GM06990 (cell line): ENCODE measurements at regions not wholly inside any gene's neighbourhood (a gene's known extent, or its start where the extent isn't known, plus 50 kb on each side); places are given as distances from the start of the nearest gene placed in this dataset.
"Not testable (repeated sequence)": the region's sequence is repeated elsewhere in the genome, so short reads cannot be mapped to it uniquely, and the experiment has no call there.

Experiments used
- DNase-seq: peaks from one replicate; pipeline ENCODE4 v3.0.0-alpha.2; 2011; ENCODE audit not compliant: insufficient read length; ENCODE audit errors: extremely low read depth
- H3K27me3 ChIP-seq: replicated peaks from 2 replicates; pipeline ENCODE4 v1.6.0; 2011; ENCODE audit warnings: low read length; ENCODE audit not compliant: control insufficient read depth, insufficient read depth
- H3K36me3 ChIP-seq: 2 replicates; pipeline ENCODE4 v1.5.1; 2011; ENCODE audit warnings: low read length; ENCODE audit not compliant: control insufficient read depth, insufficient read depth
- H3K4me3 ChIP-seq: replicated peaks from 2 replicates; pipeline ENCODE4 v1.5.1; 2011; ENCODE audit warnings: low read depth, mild to moderate bottlenecking, control low read depth, low read length
- TF ChIP-seq, protein P1 (sequence below): IDR thresholded peaks from 2 replicates; pipeline ENCODE4 v1.5.1; 2011; ENCODE audit warnings: low read length, control low read depth, mild to moderate bottlenecking, inconsistent platforms; ENCODE audit not compliant: insufficient read depth, poor library complexity, severe bottlenecking

DNA sequence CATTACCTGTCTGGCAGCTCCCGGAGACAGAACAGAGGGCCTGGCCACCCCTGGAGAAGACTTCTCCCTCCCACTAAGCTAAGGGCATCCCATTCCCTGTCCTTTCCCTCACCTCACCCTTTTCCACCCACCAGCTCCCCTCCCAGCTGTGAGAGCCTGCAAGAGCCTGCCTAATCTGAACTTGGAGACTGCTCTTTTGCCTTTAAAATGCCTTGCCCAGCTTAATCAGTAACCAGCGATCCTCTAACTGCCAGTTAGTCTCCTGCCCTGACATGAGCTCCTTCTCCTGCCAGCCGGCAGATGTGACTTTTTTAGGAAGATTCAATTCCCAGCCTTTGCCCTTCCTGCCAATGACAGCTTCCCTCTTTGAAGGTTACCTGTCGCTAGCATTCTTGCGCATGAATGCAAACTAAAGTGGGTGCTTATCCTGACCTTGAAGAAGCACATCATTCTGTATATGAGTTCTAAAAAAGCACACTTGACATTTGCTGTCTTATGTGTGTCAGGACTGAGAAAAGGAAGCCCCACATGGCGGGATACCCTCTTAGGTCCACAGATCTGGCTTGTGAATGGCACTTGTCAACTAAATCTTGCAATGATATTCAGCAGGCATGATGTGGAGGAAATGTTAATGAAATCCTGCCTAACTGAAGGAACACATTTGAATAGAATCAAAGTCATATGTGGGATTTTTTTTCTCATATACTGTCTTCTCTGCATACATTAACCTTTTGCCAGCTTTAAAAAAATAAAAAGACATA lies 411.2 kb upstream of the SLC30A5 start:
- H3K4me3 ChIP-seq: no peak overlapping the region

DNA sequence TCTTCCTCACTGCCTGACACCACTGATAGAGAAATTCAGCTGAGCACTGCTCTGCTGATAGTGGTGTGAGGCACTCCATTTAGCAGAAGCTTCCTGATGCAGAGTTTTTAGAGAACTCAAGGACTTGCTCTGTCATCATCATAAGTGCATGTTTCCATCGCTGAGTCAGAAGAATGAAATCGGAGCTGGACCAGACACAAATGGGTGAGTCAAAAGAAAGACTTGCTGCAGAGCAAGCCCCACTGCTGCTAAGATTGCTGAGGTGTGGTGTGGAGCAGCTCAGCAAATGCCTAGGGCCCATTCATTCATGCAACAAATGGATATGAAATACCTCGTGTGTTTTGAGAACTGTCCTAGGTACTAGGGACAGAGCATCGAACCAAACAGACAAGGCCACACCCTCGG lies 410.2 kb upstream of the SLC30A5 start:
- no peaks in the 10 kb centered on the region for H3K27me3 ChIP-seq
- no peak for DNase-seq

More for the DNA sequence above, 411.2 kb upstream of the SLC30A5 start:
- TF ChIP-seq, protein P1, sequence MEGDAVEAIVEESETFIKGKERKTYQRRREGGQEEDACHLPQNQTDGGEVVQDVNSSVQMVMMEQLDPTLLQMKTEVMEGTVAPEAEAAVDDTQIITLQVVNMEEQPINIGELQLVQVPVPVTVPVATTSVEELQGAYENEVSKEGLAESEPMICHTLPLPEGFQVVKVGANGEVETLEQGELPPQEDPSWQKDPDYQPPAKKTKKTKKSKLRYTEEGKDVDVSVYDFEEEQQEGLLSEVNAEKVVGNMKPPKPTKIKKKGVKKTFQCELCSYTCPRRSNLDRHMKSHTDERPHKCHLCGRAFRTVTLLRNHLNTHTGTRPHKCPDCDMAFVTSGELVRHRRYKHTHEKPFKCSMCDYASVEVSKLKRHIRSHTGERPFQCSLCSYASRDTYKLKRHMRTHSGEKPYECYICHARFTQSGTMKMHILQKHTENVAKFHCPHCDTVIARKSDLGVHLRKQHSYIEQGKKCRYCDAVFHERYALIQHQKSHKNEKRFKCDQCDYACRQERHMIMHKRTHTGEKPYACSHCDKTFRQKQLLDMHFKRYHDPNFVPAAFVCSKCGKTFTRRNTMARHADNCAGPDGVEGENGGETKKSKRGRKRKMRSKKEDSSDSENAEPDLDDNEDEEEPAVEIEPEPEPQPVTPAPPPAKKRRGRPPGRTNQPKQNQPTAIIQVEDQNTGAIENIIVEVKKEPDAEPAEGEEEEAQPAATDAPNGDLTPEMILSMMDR: no peak
- Histone ChIP-seq H3K36me3 (no peaks in the 10 kb centered on the region), H3K27me3 (no peaks in the 10 kb centered on the region)
- no peak for DNase-seq

DNA sequence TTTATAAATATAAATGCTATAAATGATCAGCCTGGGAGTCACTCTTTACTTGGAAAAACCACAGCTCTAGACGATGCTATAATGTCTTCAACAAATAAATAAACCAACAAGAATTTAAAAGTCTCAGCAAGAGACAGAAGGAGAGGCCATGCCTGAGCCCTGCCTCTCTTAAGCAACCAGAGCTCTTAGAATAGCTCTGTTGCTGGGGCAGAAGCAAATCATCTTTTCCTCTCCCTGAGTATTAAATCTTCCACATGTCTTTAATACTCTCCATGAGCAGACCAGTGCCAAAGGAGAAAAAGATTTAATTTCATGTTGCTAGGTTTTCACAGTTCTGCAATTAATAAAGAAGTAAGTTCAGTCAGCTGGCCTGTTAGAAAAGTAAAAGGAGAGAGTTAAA lies 408.0 kb upstream of the SLC30A5 start:
- TF ChIP-seq, protein P1: no peak
- no peaks in the 10 kb centered on the region for H3K36me3 ChIP-seq
- no peak for DNase-seq
- no peaks in the 10 kb centered on the region for H3K27me3 ChIP-seq
- H3K4me3 ChIP-seq: no peak overlapping the region

More for the DNA sequence above, 410.2 kb upstream of the SLC30A5 start:
- Histone ChIP-seq H3K36me3 (no peaks in the 10 kb centered on the region), H3K4me3 (no peak overlapping the region)
- TF ChIP-seq, protein P1: no peak

DNA sequence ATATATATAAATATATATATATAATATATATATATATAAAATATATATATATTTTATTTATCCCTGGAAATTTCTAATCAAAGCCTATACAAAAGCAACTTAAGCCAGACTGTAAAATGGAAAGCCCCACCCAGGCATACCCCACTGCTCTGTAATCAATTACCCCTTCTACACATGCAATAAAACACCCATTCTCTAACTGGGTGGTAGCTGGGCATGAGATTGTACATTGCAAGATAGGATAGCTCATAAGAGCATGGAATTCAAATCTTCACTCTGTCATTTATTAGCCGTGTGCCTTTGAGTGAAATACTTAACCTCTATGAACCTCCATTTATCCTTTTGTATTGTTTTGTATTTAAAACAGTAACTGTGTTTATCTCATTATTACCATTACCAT lies 405.3 kb upstream of the SLC30A5 start:
- TF ChIP-seq, protein P1: no peak
- H3K27me3 ChIP-seq: no peaks in the 10 kb centered on the region
- H3K4me3 ChIP-seq: no peak overlapping the region
- no peak for DNase-seq
- no peaks in the 10 kb centered on the region for H3K36me3 ChIP-seq

DNA sequence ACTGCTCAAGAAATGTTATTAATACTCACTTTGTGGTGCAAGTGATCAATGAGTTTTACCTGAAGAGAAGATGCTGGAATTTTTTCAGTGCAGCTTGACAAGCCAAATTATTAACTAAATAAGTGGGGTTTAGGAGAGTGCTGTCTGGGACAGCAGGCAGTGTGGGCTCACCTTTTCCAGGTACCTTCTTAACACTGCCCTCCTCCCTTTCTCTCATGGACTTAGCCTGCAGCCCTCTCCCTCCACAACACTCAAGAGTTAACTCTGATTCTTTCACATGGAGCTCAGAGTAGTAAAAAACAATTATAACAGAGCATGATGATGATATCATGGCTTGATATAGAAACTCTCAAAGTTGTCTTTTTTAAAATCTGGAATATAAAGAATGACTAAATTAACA lies 404.8 kb upstream of the SLC30A5 start:
- H3K27me3 ChIP-seq: no peaks in the 10 kb centered on the region
- H3K36me3 ChIP-seq: no peaks in the 10 kb centered on the region
- H3K4me3 ChIP-seq: no peak overlapping the region
- TF ChIP-seq, protein P1: no peak
- DNase-seq: no peak

DNA sequence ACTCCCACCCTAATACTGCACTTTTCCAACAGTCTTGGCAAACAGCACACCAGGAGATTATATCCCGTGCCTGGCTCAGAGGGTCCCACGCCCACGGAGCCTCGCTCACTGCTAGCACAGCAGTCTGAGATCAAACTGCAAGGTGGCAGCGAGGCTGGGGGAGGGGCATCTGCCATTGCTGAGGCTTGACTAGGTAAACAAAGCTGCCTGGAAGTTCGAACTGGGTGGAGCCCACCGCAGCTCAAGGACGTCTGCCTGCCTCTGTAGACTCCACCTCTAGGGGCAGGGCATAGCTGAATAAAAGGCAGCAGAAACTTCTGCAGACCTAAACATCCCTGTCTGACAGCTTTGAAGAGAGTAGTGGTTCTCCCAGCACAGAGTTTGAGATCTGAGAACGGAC lies 401.9 kb upstream of the SLC30A5 start:
- DNase-seq, H3K27me3 ChIP-seq, H3K36me3 ChIP-seq, H3K4me3 ChIP-seq: not testable (repeated sequence)
